K562 (cell line): ENCODE measurements at regions not wholly inside any gene's neighbourhood (a gene's known extent, or its start where the extent isn't known, plus 50 kb on each side); places are given as distances from the start of the nearest gene placed in this dataset.

Experiments used
- ATAC-seq: fragments of 200-7000 bp; cut with Tn5 transposase; 3 replicates; pipeline ENCODE4 v1.9.1; 2020; ENCODE audit warnings: moderate library complexity
- BruUV-seq: library from RNA; stranded (reverse); fragments of 400-500 nt; replicated peaks from 2 replicates; lab custom pipeline; 2021; lab: Mats Ljungman, UMichigan
- CTCF ChIA-PET: fragments of 300-600 bp; formaldehyde crosslinking; extraction: SDS; loops from one replicate; lab custom pipeline; 2021; ENCODE audit warnings: low intra/inter-chr PET ratio; lab: Yijun Ruan, JAX
- POLR2A ChIA-PET: fragments of 300-600, 350-650 bp; sonication (Branson Sonifier 250); formaldehyde crosslinking; extraction: SDS; loops from one replicate; lab custom pipeline; 2021; ENCODE audit warnings: antibody characterized with exemption, inconsistent platforms; lab: Yijun Ruan, JAX
- DNase-seq, 4 experiments: peaks; one replicate each; pipeline versions ENCODE4 v3.0.0 to v3.0.0-alpha.2; 2011 to 2018; ENCODE audit warnings: low spot score in 3 of 4, mixed read lengths in 3 of 4; ENCODE audit errors: extremely low read depth in 1 of 4
- FAIRE-seq: peaks from 2 replicates; lab custom pipeline; 2011; peaks lifted over from hg19 to GRCh38; lab: Jason Lieb, UNC
- H2AFZ ChIP-seq: 2 replicates; pipeline ENCODE4 v1.6.0; 2011; ENCODE audit warnings: low read depth, low read length, control low read depth, inconsistent platforms
- H3K27ac ChIP-seq: fragments of 200-600 bp; 3 replicates; pipeline ENCODE4 v1.8.0; 2011; ENCODE audit warnings: low read depth, mild to moderate bottlenecking, control low read depth, inconsistent platforms, low read length, moderate library complexity, mixed read lengths; ENCODE audit errors: extremely low read depth
- H3K27me3 ChIP-seq, 2 experiments: fragments of 300-600 bp in 1 of 2; 2 replicates in 1 of 2; 3 replicates in 1 of 2; pipeline versions ENCODE4 v1.6.0 to v1.8.0; 2011; ENCODE audit warnings: inconsistent platforms in 2 of 2, low read length in 2 of 2, mild to moderate bottlenecking in 1 of 2, mixed read lengths in 1 of 2, moderate library complexity in 1 of 2; ENCODE audit not compliant: control insufficient read depth in 2 of 2, insufficient read depth in 2 of 2
- H3K36me3 ChIP-seq: fragments of 300-600 bp; 3 replicates; pipeline ENCODE4 v1.8.0; 2011; ENCODE audit warnings: mild to moderate bottlenecking, low read length, inconsistent platforms; ENCODE audit not compliant: control insufficient read depth, insufficient read depth
- H3K4me1 ChIP-seq, 2 experiments: fragments of 200-600 bp in 1 of 2; replicated peaks in 1 of 2; 2 replicates in 1 of 2; 3 replicates in 1 of 2; pipeline versions ENCODE4 v1.5.1 to v1.8.0; 2011; ENCODE audit warnings: inconsistent platforms in 2 of 2, low read length in 2 of 2, mild to moderate bottlenecking in 1 of 2, mixed read lengths in 1 of 2, moderate library complexity in 1 of 2; ENCODE audit not compliant: control insufficient read depth in 2 of 2, insufficient read depth in 2 of 2
- H3K4me2 ChIP-seq: 2 replicates; pipeline ENCODE4 v1.6.1; 2011; ENCODE audit warnings: low read length, control low read depth, inconsistent platforms, mixed read lengths; ENCODE audit not compliant: insufficient read depth
- H3K4me3 ChIP-seq: fragments of 200-600 bp; sonication (generic), shearing (Covaris generic); 2 replicates; pipeline ENCODE4 v1.5.1; 2016; ENCODE audit warnings: control low read depth, inconsistent platforms
- H3K79me2 ChIP-seq: fragments of 200-600 bp; 3 replicates; pipeline ENCODE4 v1.8.0; 2011; ENCODE audit warnings: low read length, inconsistent platforms; ENCODE audit not compliant: control insufficient read depth, insufficient read depth
- H3K9ac ChIP-seq, 2 experiments: 2 replicates each; pipeline versions ENCODE4 v1.6.0 to v1.6.1; 2011; ENCODE audit warnings: low read depth in 2 of 2, low read length in 2 of 2, control low read depth in 1 of 2, inconsistent platforms in 1 of 2, mild to moderate bottlenecking in 1 of 2, mixed read lengths in 1 of 2; ENCODE audit not compliant: insufficient read depth in 1 of 2
- H3K9me1 ChIP-seq: one replicate; pipeline ENCODE4 v1.6.0; 2011; ENCODE audit warnings: inconsistent platforms, mild to moderate bottlenecking, low read length, moderate library complexity; ENCODE audit not compliant: control insufficient read depth, insufficient read depth
- H3K9me3 ChIP-seq: replicated peaks from 2 replicates; pipeline ENCODE4 v1.5.1; 2011; ENCODE audit warnings: low read depth, low read length, inconsistent platforms; ENCODE audit not compliant: control insufficient read depth, insufficient read depth
- H4K20me1 ChIP-seq: replicated peaks from 2 replicates; pipeline ENCODE4 v1.6.1; 2011; ENCODE audit warnings: low read length, inconsistent platforms, mixed read lengths; ENCODE audit not compliant: control insufficient read depth, insufficient read depth
- DPF2 ChIP-seq: fragments of 450-650 bp; IDR thresholded peaks from 2 replicates; pipeline ENCODE4 v1.6.1; 2016
- KAT8 ChIP-seq: fragments of 450-650 bp; IDR thresholded peaks from 2 replicates; pipeline ENCODE4 v1.6.1; 2016; ENCODE audit warnings: low read depth, mild to moderate bottlenecking
- STAT5A ChIP-seq: IDR thresholded peaks from 2 replicates; pipeline ENCODE4 v1.6.1; 2012; ENCODE audit warnings: low read length, inconsistent platforms, borderline replicate concordance
- TEAD2 ChIP-seq: fragments of 450-650 bp; IDR thresholded peaks from 2 replicates; pipeline ENCODE4 v1.6.1; 2016; ENCODE audit warnings: missing genetic modification characterization, control low read depth, missing compliant biosample characterization
- ZNF174 ChIP-seq: fragments of 250-450 bp; sonication (Bioruptor Pico); IDR thresholded peaks from 2 replicates; pipeline ENCODE4 v1.4.0; 2020; ENCODE audit warnings: mild to moderate bottlenecking
- ZNF75A ChIP-seq: fragments of 450-650 bp; formaldehyde crosslinking; IDR thresholded peaks from 2 replicates; pipeline ENCODE4 v1.4.0; 2020; ENCODE audit warnings: mild to moderate bottlenecking
- whole genome bisulfite sequencing: fragments of 100-300 bp; shearing (Covaris generic); methylation state at CpG from one replicate; pipeline ENCODE4 v1.1.6; 2016; ENCODE audit warnings: low coverage, mixed read lengths; ENCODE audit not compliant: insufficient coverage; ENCODE audit errors: missing lambda C conversion rate; 5-methylcytosine and 5-hydroxymethylcytosine counted together
- in situ Hi-C: fragments of 300-500 bp; cut with MboI; formaldehyde crosslinking; loops from 4 replicates; pipeline ENCODE4 v1.15.0; 2018; ENCODE audit warnings: inconsistent platforms, mixed read lengths
- intact Hi-C: fragments of 100-400 bp; cut with micrococcal nuclease; formaldehyde crosslinking; loops from 2 replicates; pipeline ENCODE4 v1.14.2; 2022
- TF ChIP-seq, protein P1 (sequence below): fragments of 250-450 bp; sonication (Bioruptor Pico); IDR thresholded peaks from 2 replicates; pipeline ENCODE4 v1.4.0; 2020; ENCODE audit warnings: mild to moderate bottlenecking, moderate library complexity
- TF ChIP-seq, protein P2 (sequence below): fragments of 250-450 bp; sonication (Bioruptor Pico); IDR thresholded peaks from 2 replicates; pipeline ENCODE4 v1.6.1; 2021; ENCODE audit warnings: mild to moderate bottlenecking

DNA sequence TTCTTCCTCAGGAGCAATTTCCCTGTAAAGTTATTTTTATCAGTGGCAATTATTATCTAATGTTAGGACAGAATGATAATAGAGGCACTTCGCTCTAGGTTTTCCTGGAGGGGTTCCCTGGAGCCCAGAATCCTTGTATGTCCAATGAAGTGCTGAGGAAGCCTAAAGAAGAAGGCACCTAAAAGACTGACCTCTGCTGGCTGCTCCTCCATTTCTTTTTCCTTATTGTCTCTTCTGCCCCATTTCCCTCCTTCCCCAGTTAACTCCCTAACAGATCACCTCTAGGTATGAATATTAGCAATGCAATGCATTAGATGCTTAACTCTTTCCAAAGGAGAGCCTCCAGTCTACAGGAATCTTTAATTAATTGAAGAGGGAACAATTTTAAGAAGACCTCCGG lies 985.4 kb downstream of the DIAPH3 start:
- no peak overlapping the region for H3K27ac ChIP-seq
- BruUV-seq: no TSS peak
- no peak for DNase-seq
- no peaks in the 10 kb centered on the region for H3K36me3 ChIP-seq
- POLR2A ChIA-PET: no interaction called here
- no peak overlapping the region for H3K4me3 ChIP-seq
- H3K4me1 ChIP-seq: no peaks in the 10 kb centered on the region
- H4K20me1 ChIP-seq: no peaks in the 10 kb centered on the region
- WGBS: 0% methylated on average over 2 of the region's 2 CpGs
- no peak for ATAC-seq
- in situ Hi-C loops: no loop called here
- no peak overlapping the region for H2AFZ ChIP-seq
- intact Hi-C loops: no loop called here
- CTCF ChIA-PET: no interaction called here
- no peaks in the 10 kb centered on the region for H3K27me3 ChIP-seq
- no peaks in the 10 kb centered on the region for H3K79me2 ChIP-seq
- TF ChIP-seq STAT5A (no peak), DPF2 (no peak), ZNF174 (CRISPR knock-in tag) (no peak), ZNF75A (CRISPR knock-in tag) (no peak), KAT8 (no peak), TEAD2 (tag) (no peak)
- TF ChIP-seq, protein P1, sequence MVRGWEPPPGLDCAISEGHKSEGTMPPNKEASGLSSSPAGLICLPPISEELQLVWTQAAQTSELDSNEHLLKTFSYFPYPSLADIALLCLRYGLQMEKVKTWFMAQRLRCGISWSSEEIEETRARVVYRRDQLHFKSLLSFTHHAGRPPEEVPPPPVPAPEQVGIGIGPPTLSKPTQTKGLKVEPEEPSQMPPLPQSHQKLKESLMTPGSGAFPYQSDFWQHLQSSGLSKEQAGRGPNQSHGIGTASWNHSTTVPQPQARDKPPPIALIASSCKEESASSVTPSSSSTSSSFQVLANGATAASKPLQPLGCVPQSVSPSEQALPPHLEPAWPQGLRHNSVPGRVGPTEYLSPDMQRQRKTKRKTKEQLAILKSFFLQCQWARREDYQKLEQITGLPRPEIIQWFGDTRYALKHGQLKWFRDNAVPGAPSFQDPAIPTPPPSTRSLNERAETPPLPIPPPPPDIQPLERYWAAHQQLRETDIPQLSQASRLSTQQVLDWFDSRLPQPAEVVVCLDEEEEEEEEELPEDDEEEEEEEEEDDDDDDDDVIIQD (CRISPR knock-in tag): no peak
- TF ChIP-seq, protein P2, sequence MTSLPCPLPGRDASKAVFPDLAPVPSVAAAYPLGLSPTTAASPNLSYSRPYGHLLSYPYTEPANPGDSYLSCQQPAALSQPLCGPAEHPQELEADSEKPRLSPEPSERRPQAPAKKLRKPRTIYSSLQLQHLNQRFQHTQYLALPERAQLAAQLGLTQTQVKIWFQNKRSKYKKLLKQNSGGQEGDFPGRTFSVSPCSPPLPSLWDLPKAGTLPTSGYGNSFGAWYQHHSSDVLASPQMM (CRISPR knock-in tag): no peak
- no peak overlapping the region for H3K4me2 ChIP-seq
- H3K9me1 ChIP-seq: no peaks in the 10 kb centered on the region
- H3K9me3 ChIP-seq: no peaks in the 10 kb centered on the region
- no peak for FAIRE-seq
- H3K9ac ChIP-seq: no peak overlapping the region
